ENCODE measurements at regions not wholly inside any gene's neighbourhood (a gene's known extent, or its start where the extent isn't known, plus 50 kb on each side); places are given as distances from the start of the nearest gene placed in this dataset.

- TF ChIP-seq EZH2 (IDR thresholded peaks at IDR 0.05; ENCODE audit: insufficient read depth, poor library complexity, severe bottlenecking) (no peak), EZH2phosphoT487 (IDR thresholded peaks at IDR 0.05; ENCODE audit: insufficient read depth, low read depth) (no peak)
Observed at GRCh38 chr3:86661817-86662216, 329.1 kb downstream of the VGLL3 start.

Measured in GM23248 (cell line).